ENCODE measurements at regions not wholly inside any gene's neighbourhood (a gene's known extent, or its start where the extent isn't known, plus 50 kb on each side); places are given as distances from the start of the nearest gene placed in this dataset.

GRCh38 chr4:59956366-59956765, 1243.8 kb upstream of the ADGRL3 start:
- no peak for TF ChIP-seq CTCF (IDR thresholded peaks at IDR 0.05)
- TF ChIP-seq POLR2A (IDR thresholded peaks at IDR 0.05), result no peak

Measured in tibial nerve (tissue), 3 donors.